ENCODE measurements at regions not wholly inside any gene's neighbourhood (a gene's known extent, or its start where the extent isn't known, plus 50 kb on each side); places are given as distances from the start of the nearest gene placed in this dataset.

GRCh38 chr14:97788364-97788763, 991.2 kb downstream of the VRK1 start:
- CTCF ChIA-PET = no interaction called here
- H3K36me3 ChIP-seq (ENCODE audit: control insufficient read depth, insufficient read depth, low read length) = no peaks in the 10 kb centered on the region
- no peak for TF ChIP-seq CTCF (IDR thresholded peaks at IDR 0.05; ENCODE audit: insufficient read depth, low read depth, low read length)
- POLR2A ChIA-PET = no interaction called here
- H3K4me3 ChIP-seq (ENCODE audit: low read depth, low read length) = no peak overlapping the region
- DNase-seq (ENCODE audit: low read depth) = no peak
- H3K27me3 ChIP-seq (ENCODE audit: control insufficient read depth, insufficient read depth, low read length) = no peaks in the 10 kb centered on the region

- TF ChIP-seq CTCF (IDR thresholded peaks at IDR 0.05; ENCODE audit: insufficient read depth, low read depth, low read length) = no peak
- DNase-seq (ENCODE audit: low read depth) = no peak
- Histone ChIP-seq H3K4me3 (ENCODE audit: low read depth, low read length) (no peak overlapping the region), H3K36me3 (ENCODE audit: control insufficient read depth, insufficient read depth, low read length) (no peaks in the 10 kb centered on the region), H3K27me3 (ENCODE audit: control insufficient read depth, insufficient read depth, low read length) (no peaks in the 10 kb centered on the region)
- ChIA-PET CTCF (interaction anchor here (0.8 kb wide), 1 partner anchor 170 kb away, joined by 4 read pairs; no protein-coding TSS in a partner anchor), POLR2A (no interaction called here)
Measured at GRCh38 chr14:97788846-97789526, 991.8 kb downstream of the VRK1 start.

- ChIA-PET POLR2A (no interaction called here), CTCF (no interaction called here)
- DNase-seq (ENCODE audit: low read depth) = no peak
- TF ChIP-seq CTCF (IDR thresholded peaks at IDR 0.05; ENCODE audit: insufficient read depth, low read depth, low read length) = no peak
- no peak overlapping the region for H3K4me3 ChIP-seq (ENCODE audit: low read depth, low read length)
- H3K27me3 ChIP-seq (ENCODE audit: control insufficient read depth, insufficient read depth, low read length) = no peaks in the 10 kb centered on the region
- H3K36me3 ChIP-seq (ENCODE audit: control insufficient read depth, insufficient read depth, low read length) = no peaks in the 10 kb centered on the region
Measured at GRCh38 chr14:97791072-97791471, 993.9 kb downstream of the VRK1 start.

- H3K36me3 ChIP-seq (ENCODE audit: control insufficient read depth, insufficient read depth, low read length) = no peaks in the 10 kb centered on the region
- ChIA-PET CTCF (no interaction called here), POLR2A (no interaction called here)
- no peak for DNase-seq (ENCODE audit: low read depth)
- no peak overlapping the region for H3K4me3 ChIP-seq (ENCODE audit: low read depth, low read length)
- no peak for TF ChIP-seq CTCF (IDR thresholded peaks at IDR 0.05; ENCODE audit: insufficient read depth, low read depth, low read length)
- no peaks in the 10 kb centered on the region for H3K27me3 ChIP-seq (ENCODE audit: control insufficient read depth, insufficient read depth, low read length)
Measured at GRCh38 chr14:97791906-97792305, 994.7 kb downstream of the VRK1 start.

- no peak for TF ChIP-seq CTCF (IDR thresholded peaks at IDR 0.05; ENCODE audit: insufficient read depth, low read depth, low read length)
- Histone ChIP-seq H3K36me3 (ENCODE audit: control insufficient read depth, insufficient read depth, low read length) (no peaks in the 10 kb centered on the region), H3K4me3 (ENCODE audit: low read depth, low read length) (no peak overlapping the region), H3K27me3 (ENCODE audit: control insufficient read depth, insufficient read depth, low read length) (no peaks in the 10 kb centered on the region)
- ChIA-PET POLR2A (no interaction called here), CTCF (no interaction called here)
- DNase-seq (ENCODE audit: low read depth) = no peak
Measured at GRCh38 chr14:97796511-97796910, 999.3 kb downstream of the VRK1 start.
